GM12864 (cell line): ENCODE measurements at regions not wholly inside any gene's neighbourhood (a gene's known extent, or its start where the extent isn't known, plus 50 kb on each side); places are given as distances from the start of the nearest gene placed in this dataset.

Experiments
- DNase-seq: peaks from one replicate; pipeline ENCODE4 v3.0.0-alpha.2; 2011; ENCODE audit warnings: low read depth
- H3K4me3 ChIP-seq: 2 replicates; pipeline ENCODE4 v1.5.1; 2011; ENCODE audit warnings: mild to moderate bottlenecking, low read depth, low read length, control low read depth
- TF ChIP-seq, protein P1 (sequence below): IDR thresholded peaks from 2 replicates; pipeline ENCODE4 v1.5.1; 2011; ENCODE audit warnings: low read depth, mild to moderate bottlenecking, moderate library complexity, low read length, control low read depth, inconsistent platforms; ENCODE audit errors: missing control alignments

- no peak for DNase-seq
- no peak overlapping the region for H3K4me3 ChIP-seq
- TF ChIP-seq, protein P1, sequence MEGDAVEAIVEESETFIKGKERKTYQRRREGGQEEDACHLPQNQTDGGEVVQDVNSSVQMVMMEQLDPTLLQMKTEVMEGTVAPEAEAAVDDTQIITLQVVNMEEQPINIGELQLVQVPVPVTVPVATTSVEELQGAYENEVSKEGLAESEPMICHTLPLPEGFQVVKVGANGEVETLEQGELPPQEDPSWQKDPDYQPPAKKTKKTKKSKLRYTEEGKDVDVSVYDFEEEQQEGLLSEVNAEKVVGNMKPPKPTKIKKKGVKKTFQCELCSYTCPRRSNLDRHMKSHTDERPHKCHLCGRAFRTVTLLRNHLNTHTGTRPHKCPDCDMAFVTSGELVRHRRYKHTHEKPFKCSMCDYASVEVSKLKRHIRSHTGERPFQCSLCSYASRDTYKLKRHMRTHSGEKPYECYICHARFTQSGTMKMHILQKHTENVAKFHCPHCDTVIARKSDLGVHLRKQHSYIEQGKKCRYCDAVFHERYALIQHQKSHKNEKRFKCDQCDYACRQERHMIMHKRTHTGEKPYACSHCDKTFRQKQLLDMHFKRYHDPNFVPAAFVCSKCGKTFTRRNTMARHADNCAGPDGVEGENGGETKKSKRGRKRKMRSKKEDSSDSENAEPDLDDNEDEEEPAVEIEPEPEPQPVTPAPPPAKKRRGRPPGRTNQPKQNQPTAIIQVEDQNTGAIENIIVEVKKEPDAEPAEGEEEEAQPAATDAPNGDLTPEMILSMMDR: no peak
Observed at GRCh38 chr3:168524129-168524528, 428.4 kb upstream of the GOLIM4 start.

- DNase-seq: peak; percentile 4
- no peak overlapping the region for H3K4me3 ChIP-seq
- TF ChIP-seq, protein P1: no peak
Observed at GRCh38 chr3:168517249-168518071, 421.7 kb upstream of the GOLIM4 start.

DNA sequence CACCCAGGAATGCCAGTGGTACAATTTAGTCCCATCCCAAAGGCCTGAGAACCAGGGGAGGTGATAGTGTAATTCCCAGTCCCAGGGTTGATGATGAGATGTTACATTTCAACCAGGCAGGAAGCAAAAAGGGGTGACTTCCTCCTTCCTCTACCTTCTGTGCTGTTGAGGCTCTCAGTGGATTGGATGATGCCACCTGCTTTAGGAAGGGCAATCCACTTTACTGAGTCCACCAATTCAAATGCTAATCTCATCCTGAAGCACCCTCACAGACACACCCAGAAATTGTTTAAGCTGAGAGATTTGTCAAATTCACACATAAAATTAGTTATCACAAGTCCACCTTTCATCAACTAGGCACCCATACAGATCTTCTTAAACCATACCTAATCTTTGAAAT, 418.5 kb upstream of the GOLIM4 start:
- no peak overlapping the region for H3K4me3 ChIP-seq
- no peak for DNase-seq
- TF ChIP-seq, protein P1: no peak

- H3K4me3 ChIP-seq: no peak overlapping the region
- no peak for DNase-seq
- TF ChIP-seq, protein P1: no peak
Observed at GRCh38 chr3:168512802-168513201, 417.1 kb upstream of the GOLIM4 start.

DNA sequence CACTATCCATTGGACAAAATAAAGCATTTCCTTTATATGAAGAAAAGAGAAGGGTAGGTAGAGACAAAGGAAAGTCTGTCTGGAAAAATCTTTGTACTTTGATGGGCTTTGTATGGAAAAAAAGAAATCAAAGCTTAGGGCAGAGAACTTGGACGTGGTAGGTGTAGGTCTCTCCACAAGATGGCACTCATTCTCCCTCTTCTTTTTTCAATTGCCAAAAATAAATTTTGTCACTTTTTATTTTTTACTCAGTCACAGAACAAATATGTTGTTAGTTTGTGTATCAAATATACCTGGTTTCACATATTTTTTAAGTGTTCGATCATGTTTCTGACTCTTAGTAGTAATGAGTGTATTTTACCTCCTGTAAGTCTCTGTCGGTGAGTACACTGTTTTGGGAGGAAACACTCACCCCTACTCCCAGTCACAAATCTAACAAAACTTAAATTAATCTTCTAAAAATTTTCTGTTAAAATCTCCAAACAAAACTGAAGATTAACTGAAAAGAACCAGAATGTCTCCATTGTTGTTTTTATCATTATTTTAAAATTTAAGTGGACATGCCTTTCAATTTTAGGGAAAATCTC, 415.8 kb upstream of the GOLIM4 start:
- TF ChIP-seq, protein P1: peak; percentile 50
- H3K4me3 ChIP-seq: no peak overlapping the region
- DNase-seq: no peak

- no peak for DNase-seq
- no peak overlapping the region for H3K4me3 ChIP-seq
- TF ChIP-seq, protein P1: no peak
Observed at GRCh38 chr3:168506589-168506988, 410.9 kb upstream of the GOLIM4 start.
